ENCODE measurements at regions not wholly inside any gene's neighbourhood (a gene's known extent, or its start where the extent isn't known, plus 50 kb on each side); places are given as distances from the start of the nearest gene placed in this dataset.

DNA sequence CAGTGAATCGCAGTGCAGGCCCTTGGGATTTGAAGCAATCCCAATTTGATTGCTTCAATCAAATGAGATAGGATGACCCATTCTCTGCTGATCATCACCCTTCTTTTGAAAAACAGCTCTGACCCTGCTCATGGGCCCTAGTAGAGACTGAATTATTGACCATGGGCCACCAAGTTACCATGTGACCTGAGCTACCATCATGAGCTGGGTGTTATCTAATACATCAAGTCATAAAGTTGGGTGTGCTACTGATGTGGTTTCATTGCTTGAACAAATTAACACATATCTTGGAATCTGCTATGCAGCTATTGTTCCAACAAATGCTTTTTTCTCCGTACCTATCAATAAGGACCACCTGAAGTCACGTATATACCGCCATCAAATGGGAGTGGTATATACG, 54.8 kb upstream of the CNKSR3 start:
- TF ChIP-seq, protein P1, sequence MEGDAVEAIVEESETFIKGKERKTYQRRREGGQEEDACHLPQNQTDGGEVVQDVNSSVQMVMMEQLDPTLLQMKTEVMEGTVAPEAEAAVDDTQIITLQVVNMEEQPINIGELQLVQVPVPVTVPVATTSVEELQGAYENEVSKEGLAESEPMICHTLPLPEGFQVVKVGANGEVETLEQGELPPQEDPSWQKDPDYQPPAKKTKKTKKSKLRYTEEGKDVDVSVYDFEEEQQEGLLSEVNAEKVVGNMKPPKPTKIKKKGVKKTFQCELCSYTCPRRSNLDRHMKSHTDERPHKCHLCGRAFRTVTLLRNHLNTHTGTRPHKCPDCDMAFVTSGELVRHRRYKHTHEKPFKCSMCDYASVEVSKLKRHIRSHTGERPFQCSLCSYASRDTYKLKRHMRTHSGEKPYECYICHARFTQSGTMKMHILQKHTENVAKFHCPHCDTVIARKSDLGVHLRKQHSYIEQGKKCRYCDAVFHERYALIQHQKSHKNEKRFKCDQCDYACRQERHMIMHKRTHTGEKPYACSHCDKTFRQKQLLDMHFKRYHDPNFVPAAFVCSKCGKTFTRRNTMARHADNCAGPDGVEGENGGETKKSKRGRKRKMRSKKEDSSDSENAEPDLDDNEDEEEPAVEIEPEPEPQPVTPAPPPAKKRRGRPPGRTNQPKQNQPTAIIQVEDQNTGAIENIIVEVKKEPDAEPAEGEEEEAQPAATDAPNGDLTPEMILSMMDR (conservative IDR thresholded peaks at IDR 0.05), result no peak
- no peak for TF ChIP-seq ZFX (IDR thresholded peaks at IDR 0.05)
